Large intestine (tissue), 3 donors: ENCODE measurements at regions not wholly inside any gene's neighbourhood (a gene's known extent, or its start where the extent isn't known, plus 50 kb on each side); places are given as distances from the start of the nearest gene placed in this dataset.

ENCODE experiments used
- DNase-seq, 2 donors: peaks; one replicate each; pipeline versions ENCODE4 v3.0.0 to v3.0.0-alpha.2; 2013
- H3K27ac ChIP-seq: one replicate; pipeline ENCODE4 v1.5.1; 2013; ENCODE audit warnings: low read length
- H3K27me3 ChIP-seq: 2 replicates; pipeline ENCODE4 v1.6.1; 2013; ENCODE audit warnings: low read length; ENCODE audit not compliant: control insufficient read depth, insufficient read depth
- H3K36me3 ChIP-seq: 2 replicates; pipeline ENCODE4 v1.6.1; 2013; ENCODE audit warnings: low read length; ENCODE audit not compliant: control insufficient read depth, insufficient read depth
- H3K4me1 ChIP-seq: one replicate; pipeline ENCODE4 v1.6.1; 2013; ENCODE audit warnings: low read length; ENCODE audit not compliant: control insufficient read depth, insufficient read depth
- H3K4me3 ChIP-seq: one replicate; pipeline ENCODE4 v1.5.1; 2013; ENCODE audit warnings: low read length
- H3K9me3 ChIP-seq: one replicate; pipeline ENCODE4 v1.6.1; 2013; ENCODE audit warnings: mild to moderate bottlenecking, low read depth, low read length, moderate library complexity; ENCODE audit not compliant: control insufficient read depth
- WGBS: methylation state at CpG from one replicate; pipeline ENCODE4 v1.1.5; 2013; ENCODE audit warnings: low lambda C conversion rate; ENCODE audit not compliant: insufficient coverage; 5-methylcytosine and 5-hydroxymethylcytosine counted together

DNA sequence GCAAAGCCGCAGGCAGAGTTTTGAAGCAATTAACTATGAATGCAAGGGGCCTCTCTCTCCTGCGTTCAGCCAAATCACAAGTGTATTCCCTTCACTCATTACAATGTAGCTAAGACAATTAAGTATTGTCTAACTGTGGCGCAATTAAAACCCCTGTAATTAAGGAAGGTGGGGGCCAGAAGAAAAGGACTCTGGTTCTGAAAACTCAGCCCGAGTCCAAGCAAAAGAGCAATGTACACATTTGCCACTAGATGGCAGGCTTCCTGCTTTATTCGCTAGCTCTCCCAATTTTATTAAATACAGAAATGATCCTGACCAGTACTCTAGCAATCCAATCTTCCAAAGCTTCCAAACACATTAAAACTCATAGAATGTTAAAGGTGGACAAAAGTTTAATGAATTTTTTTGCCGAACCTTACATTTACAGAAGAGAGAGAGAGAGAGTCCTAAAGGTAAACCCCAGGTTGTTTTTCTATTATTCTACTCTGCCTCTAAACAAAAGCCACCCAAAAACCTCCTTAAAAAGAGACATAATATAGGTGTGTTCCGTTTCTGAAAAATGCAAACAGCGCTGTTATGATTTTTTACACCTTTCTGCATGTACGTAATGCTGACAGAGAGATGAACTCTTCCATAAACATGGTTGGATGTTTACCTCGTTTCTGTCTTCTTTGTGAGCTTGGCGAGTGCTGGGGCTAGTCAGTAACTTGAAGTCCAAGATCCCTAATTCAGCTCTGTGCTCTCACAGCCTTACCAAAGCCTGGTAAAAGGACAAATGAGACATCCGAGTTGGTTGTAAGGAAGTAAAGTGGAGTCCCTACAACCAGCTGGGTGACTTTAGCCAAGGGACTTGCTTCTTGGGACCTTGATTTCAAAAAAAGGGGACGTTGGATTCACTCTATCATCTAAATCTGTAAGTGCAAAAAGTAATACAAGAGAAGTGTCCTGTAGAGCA lies 50.9 kb upstream of the VASH1 start:
- peak in 1 of 2 donors; percentile 15 for DNase-seq
- Histone ChIP-seq H3K4me1 (peaks cover 2% of the 10 kb centered on the region), H3K36me3 (no peaks in the 10 kb centered on the region), H3K4me3 (no peak overlapping the region), H3K27me3 (no peaks in the 10 kb centered on the region), H3K9me3 (no peaks in the 10 kb centered on the region), H3K27ac (no peak overlapping the region)
- 50% methylated on average over 3 of the region's 13 CpGs for WGBS
